ENCODE measurements at regions not wholly inside any gene's neighbourhood (a gene's known extent, or its start where the extent isn't known, plus 50 kb on each side); places are given as distances from the start of the nearest gene placed in this dataset.

GRCh38 chr14:80419345-80419744 lies 208.0 kb upstream of the DIO2 start:
- TF ChIP-seq TAF1 (IDR thresholded peaks at IDR 0.05; ENCODE audit: borderline replicate concordance, insufficient read depth, low read length): no peak

- TF ChIP-seq TAF1 (IDR thresholded peaks at IDR 0.05; ENCODE audit: borderline replicate concordance, insufficient read depth, low read length) (no peak), SIN3A (IDR thresholded peaks at IDR 0.05; ENCODE audit: borderline replicate concordance, insufficient read depth, low read length) (no peak), POLR2AphosphoS5 (IDR thresholded peaks at IDR 0.05; ENCODE audit: low read depth, low read length) (no peak), REST (IDR thresholded peaks at IDR 0.05; ENCODE audit: insufficient read depth in 1 of 2, low read depth in 2 of 2, low read length in 2 of 2) (no peak), FOXP2 (optimal IDR thresholded peaks at IDR 0.05; ENCODE audit: borderline replicate concordance, extremely low read depth, extremely low read length, insufficient read depth) (no peak)
These were observed 204.3 kb upstream of the DIO2 start for GRCh38 chr14:80415636-80416035.

- no peak for TF ChIP-seq TAF1 (IDR thresholded peaks at IDR 0.05; ENCODE audit: borderline replicate concordance, insufficient read depth, low read length)
- no peak for TF ChIP-seq SIN3A (IDR thresholded peaks at IDR 0.05; ENCODE audit: borderline replicate concordance, insufficient read depth, low read length)
- no peak for TF ChIP-seq POLR2AphosphoS5 (IDR thresholded peaks at IDR 0.05; ENCODE audit: low read depth, low read length)
- TF ChIP-seq FOXP2 (optimal IDR thresholded peaks at IDR 0.05; ENCODE audit: borderline replicate concordance, extremely low read depth, extremely low read length, insufficient read depth): no peak
- no peak for TF ChIP-seq REST (IDR thresholded peaks at IDR 0.05; ENCODE audit: insufficient read depth in 1 of 2, low read depth in 2 of 2, low read length in 2 of 2)
These were observed 202.8 kb upstream of the DIO2 start for GRCh38 chr14:80414080-80414479.

- TF ChIP-seq FOXP2 (optimal IDR thresholded peaks at IDR 0.05; ENCODE audit: borderline replicate concordance, extremely low read depth, extremely low read length, insufficient read depth) (no peak), SIN3A (IDR thresholded peaks at IDR 0.05; ENCODE audit: borderline replicate concordance, insufficient read depth, low read length) (no peak), TAF1 (IDR thresholded peaks at IDR 0.05; ENCODE audit: borderline replicate concordance, insufficient read depth, low read length) (no peak), REST (IDR thresholded peaks at IDR 0.05; ENCODE audit: insufficient read depth in 1 of 2, low read depth in 2 of 2, low read length in 2 of 2) (no peak), POLR2AphosphoS5 (IDR thresholded peaks at IDR 0.05; ENCODE audit: low read depth, low read length) (no peak)
These were observed 193.1 kb upstream of the DIO2 start for GRCh38 chr14:80404413-80404812.

- TF ChIP-seq POLR2AphosphoS5 (IDR thresholded peaks at IDR 0.05; ENCODE audit: low read depth, low read length) (no peak), SIN3A (IDR thresholded peaks at IDR 0.05; ENCODE audit: borderline replicate concordance, insufficient read depth, low read length) (no peak), REST (IDR thresholded peaks at IDR 0.05; ENCODE audit: insufficient read depth in 1 of 2, low read depth in 2 of 2, low read length in 2 of 2) (no peak), TAF1 (IDR thresholded peaks at IDR 0.05; ENCODE audit: borderline replicate concordance, insufficient read depth, low read length) (no peak), FOXP2 (optimal IDR thresholded peaks at IDR 0.05; ENCODE audit: borderline replicate concordance, extremely low read depth, extremely low read length, insufficient read depth) (no peak)
These were observed 191.7 kb upstream of the DIO2 start for GRCh38 chr14:80403036-80403435.

All from PFSK-1 (cell line).